ENCODE measurements at regions not wholly inside any gene's neighbourhood (a gene's known extent, or its start where the extent isn't known, plus 50 kb on each side); places are given as distances from the start of the nearest gene placed in this dataset.

DNA sequence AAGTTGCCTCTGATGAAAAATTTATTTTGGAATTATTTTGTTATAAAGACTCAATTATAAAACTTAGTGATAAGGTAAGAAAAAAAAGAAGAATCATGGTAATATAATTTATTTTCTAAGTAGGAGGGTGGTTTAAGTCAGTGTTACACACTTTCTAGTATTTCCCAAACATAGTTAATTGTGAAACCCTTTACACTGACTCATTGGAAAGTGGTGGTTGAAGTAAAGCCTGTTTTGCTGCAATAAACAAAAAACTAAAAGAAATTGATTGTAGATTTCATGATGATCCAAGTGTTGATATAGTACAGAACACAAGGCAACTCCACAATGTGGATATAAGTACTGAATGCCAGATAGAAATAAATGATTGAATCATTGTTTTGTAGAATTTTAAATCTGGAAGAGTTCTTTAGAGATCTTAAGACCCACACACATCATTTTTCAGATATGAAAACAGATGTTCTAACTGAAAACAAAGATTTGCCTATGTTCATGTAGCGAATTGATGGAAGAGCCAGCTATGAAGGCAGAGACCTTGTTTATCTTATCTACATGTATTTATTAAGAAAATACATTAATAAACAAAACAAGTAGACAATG, 539.8 kb downstream of the PRELID2 start:
- Histone ChIP-seq H3K9me3 (ENCODE audit: control insufficient read depth, low read length) (no peaks in the 10 kb centered on the region), H3K9ac (no peak overlapping the region), H2AFZ (no peak overlapping the region), H3K79me2 (no peaks in the 10 kb centered on the region), H3K36me3 (ENCODE audit: control insufficient read depth, insufficient read depth, low read length) (no peaks in the 10 kb centered on the region), H3K27me3 (ENCODE audit: control insufficient read depth, insufficient read depth, low read length) (no peaks in the 10 kb centered on the region), H3K4me3 (ENCODE audit: low read depth, low read length) (no peak overlapping the region), H3K27ac (no peak overlapping the region), H3K4me2 (ENCODE audit: low read length) (no peak overlapping the region), H3K4me1 (no peaks in the 10 kb centered on the region)
- TF ChIP-seq, protein P1, sequence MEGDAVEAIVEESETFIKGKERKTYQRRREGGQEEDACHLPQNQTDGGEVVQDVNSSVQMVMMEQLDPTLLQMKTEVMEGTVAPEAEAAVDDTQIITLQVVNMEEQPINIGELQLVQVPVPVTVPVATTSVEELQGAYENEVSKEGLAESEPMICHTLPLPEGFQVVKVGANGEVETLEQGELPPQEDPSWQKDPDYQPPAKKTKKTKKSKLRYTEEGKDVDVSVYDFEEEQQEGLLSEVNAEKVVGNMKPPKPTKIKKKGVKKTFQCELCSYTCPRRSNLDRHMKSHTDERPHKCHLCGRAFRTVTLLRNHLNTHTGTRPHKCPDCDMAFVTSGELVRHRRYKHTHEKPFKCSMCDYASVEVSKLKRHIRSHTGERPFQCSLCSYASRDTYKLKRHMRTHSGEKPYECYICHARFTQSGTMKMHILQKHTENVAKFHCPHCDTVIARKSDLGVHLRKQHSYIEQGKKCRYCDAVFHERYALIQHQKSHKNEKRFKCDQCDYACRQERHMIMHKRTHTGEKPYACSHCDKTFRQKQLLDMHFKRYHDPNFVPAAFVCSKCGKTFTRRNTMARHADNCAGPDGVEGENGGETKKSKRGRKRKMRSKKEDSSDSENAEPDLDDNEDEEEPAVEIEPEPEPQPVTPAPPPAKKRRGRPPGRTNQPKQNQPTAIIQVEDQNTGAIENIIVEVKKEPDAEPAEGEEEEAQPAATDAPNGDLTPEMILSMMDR (IDR thresholded peaks at IDR 0.05): no peak

DNA sequence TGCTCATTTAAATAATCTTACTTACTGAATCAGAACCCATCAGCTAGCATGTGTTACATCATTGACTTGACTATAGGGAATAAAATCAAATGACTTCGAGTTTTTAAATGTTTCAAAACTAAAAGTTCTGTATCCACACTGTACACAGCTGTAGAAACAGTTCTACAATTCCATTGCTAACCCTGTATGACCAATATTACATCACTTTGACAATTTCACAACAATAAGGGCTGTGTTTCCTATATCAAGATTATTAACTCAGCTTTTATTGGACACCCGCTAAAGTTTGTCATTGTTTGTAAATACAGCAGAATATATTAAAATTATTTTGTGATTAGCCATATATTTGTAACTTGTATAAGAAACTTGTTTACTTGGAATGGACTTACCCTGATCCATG, 540.8 kb downstream of the PRELID2 start:
- Histone ChIP-seq H3K4me2 (ENCODE audit: low read length) (no peak overlapping the region), H3K36me3 (ENCODE audit: control insufficient read depth, insufficient read depth, low read length) (no peaks in the 10 kb centered on the region), H3K27ac (no peak overlapping the region)

DNA sequence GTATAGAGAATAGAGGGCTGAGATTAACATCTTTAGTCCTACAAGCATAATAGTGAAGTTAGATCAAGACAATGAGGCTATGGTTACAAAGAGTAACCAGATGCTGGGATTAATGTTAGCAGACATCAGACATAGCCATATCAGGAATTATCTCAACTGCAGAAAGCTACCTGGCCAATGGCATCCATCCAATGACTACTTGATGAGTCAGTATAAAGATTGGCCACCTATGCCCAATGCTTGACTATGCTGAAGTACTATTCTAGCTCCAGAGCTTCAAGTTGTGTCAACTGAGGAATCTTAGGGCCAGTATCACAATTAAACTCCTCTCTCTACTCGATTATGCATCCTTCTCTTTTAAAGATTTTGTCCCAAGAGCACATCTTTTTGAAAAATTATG, 541.4 kb downstream of the PRELID2 start:
- H3K9me3 ChIP-seq (ENCODE audit: control insufficient read depth, low read length): no peaks in the 10 kb centered on the region
- H3K4me1 ChIP-seq: no peaks in the 10 kb centered on the region
- H3K27ac ChIP-seq: no peak overlapping the region
- no peaks in the 10 kb centered on the region for H3K27me3 ChIP-seq (ENCODE audit: control insufficient read depth, insufficient read depth, low read length)
- no peak overlapping the region for H3K9ac ChIP-seq
- no peak overlapping the region for H3K4me2 ChIP-seq (ENCODE audit: low read length)
- no peaks in the 10 kb centered on the region for H3K36me3 ChIP-seq (ENCODE audit: control insufficient read depth, insufficient read depth, low read length)
- H3K4me3 ChIP-seq (ENCODE audit: low read depth, low read length): no peak overlapping the region
- no peaks in the 10 kb centered on the region for H3K79me2 ChIP-seq
- TF ChIP-seq, protein P1 (IDR thresholded peaks at IDR 0.05): no peak
- no peak overlapping the region for H2AFZ ChIP-seq

More for the DNA sequence above, 540.8 kb downstream of the PRELID2 start:
- no peaks in the 10 kb centered on the region for H3K4me1 ChIP-seq
- H3K4me3 ChIP-seq (ENCODE audit: low read depth, low read length): no peak overlapping the region
- no peak overlapping the region for H3K9ac ChIP-seq
- H3K79me2 ChIP-seq: no peaks in the 10 kb centered on the region
- no peaks in the 10 kb centered on the region for H3K9me3 ChIP-seq (ENCODE audit: control insufficient read depth, low read length)
- TF ChIP-seq, protein P1 (IDR thresholded peaks at IDR 0.05): no peak
- H3K27me3 ChIP-seq (ENCODE audit: control insufficient read depth, insufficient read depth, low read length): no peaks in the 10 kb centered on the region
- no peak overlapping the region for H2AFZ ChIP-seq

DNA sequence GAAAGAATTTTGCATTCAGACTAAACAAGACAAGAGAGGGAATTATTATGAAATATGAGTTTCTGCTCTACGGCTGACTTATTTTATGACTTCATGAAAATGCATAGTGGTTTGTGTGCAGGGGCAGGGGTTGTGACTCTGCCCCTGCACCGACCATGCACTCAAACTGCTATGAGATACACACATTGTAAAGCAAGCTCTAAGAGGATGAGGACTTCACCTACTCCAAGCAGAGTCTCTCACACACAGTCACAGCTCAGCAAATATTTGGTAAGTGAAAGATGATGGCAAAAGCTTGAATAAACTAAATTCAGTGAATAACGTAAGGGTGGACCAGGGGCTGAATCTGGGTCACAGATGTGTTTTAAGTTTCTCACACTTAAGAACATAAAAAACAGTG, 542.9 kb downstream of the PRELID2 start:
- Histone ChIP-seq H3K4me2 (ENCODE audit: low read length) (no peak overlapping the region), H3K79me2 (no peaks in the 10 kb centered on the region), H3K36me3 (ENCODE audit: control insufficient read depth, insufficient read depth, low read length) (no peaks in the 10 kb centered on the region), H3K9ac (no peak overlapping the region), H3K27me3 (ENCODE audit: control insufficient read depth, insufficient read depth, low read length) (no peaks in the 10 kb centered on the region), H3K9me3 (ENCODE audit: control insufficient read depth, low read length) (no peaks in the 10 kb centered on the region), H3K4me1 (no peaks in the 10 kb centered on the region), H3K4me3 (ENCODE audit: low read depth, low read length) (no peak overlapping the region), H3K27ac (no peak overlapping the region), H2AFZ (no peak overlapping the region)
- TF ChIP-seq, protein P1 (IDR thresholded peaks at IDR 0.05): no peak

DNA sequence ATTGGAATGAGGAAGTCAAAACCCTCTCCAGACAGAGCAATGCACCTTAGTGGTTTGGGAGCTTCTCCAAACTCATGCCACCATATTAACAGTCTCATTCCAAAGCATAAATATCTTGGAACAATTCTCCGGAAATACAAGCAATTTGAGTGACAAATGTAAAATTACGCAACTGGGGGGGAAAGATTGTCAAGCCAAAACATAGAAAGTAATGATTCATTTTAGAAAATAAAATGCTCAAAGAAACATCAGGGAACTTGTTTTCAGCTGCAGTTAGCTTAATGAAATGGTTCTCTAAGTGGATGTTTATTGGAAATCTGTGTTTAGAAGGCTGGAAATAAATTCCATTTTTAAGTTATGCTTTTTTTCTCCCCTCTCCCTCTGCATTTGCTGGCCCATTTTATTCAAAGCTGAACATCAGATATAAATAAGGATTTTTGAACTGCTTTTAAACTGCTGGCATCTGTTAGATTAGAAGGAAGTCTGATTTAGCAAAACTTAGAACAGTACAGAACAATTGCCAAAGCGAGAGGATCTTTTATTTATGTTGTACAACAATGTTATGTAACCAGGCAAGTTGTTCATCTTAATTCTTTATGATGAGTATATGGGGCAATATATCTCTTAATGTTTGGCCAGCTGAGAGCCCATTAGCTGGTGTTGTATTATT, 551.9 kb downstream of the PRELID2 start:
- Histone ChIP-seq H3K4me2 (ENCODE audit: low read length) (no peak overlapping the region), H3K27ac (no peak overlapping the region), H3K79me2 (no peaks in the 10 kb centered on the region), H3K4me1 (peaks cover 1% of the 10 kb centered on the region), H3K36me3 (ENCODE audit: control insufficient read depth, insufficient read depth, low read length) (no peaks in the 10 kb centered on the region), H3K9ac (no peak overlapping the region), H2AFZ (no peak overlapping the region), H3K4me3 (ENCODE audit: low read depth, low read length) (no peak overlapping the region), H3K9me3 (ENCODE audit: control insufficient read depth, low read length) (no peaks in the 10 kb centered on the region), H3K27me3 (ENCODE audit: control insufficient read depth, insufficient read depth, low read length) (no peaks in the 10 kb centered on the region)
- TF ChIP-seq, protein P1 (IDR thresholded peaks at IDR 0.05): no peak

Measured in parathyroid adenoma (tissue), 2 donors.